ENCODE measurements at regions not wholly inside any gene's neighbourhood (a gene's known extent, or its start where the extent isn't known, plus 50 kb on each side); places are given as distances from the start of the nearest gene placed in this dataset.

DNA sequence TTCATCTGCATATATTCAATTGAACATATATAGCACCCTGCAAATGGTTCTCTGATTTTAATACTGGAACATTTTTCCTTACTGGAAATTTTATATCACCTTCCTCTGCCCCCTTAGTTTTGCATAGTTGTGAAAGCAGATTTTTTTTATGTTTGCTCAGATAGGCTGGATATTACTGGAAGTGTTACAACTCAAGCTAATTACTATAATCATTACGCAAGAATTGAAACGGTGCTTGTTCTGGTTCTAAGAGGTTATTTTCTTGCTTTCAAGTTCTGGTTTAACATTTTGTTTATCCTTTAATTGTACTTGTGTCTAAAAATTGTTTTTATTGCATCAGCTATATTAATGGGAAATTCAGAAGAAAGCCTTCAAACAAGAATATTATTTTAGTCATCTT, 95.6 kb upstream of the MYO16 start:
- no peak for TF ChIP-seq MYC (IDR thresholded peaks at IDR 0.05; ENCODE audit: low read depth, low read length)
- TF ChIP-seq, protein P1, sequence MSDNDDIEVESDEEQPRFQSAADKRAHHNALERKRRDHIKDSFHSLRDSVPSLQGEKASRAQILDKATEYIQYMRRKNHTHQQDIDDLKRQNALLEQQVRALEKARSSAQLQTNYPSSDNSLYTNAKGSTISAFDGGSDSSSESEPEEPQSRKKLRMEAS (IDR thresholded peaks at IDR 0.05; ENCODE audit: insufficient read depth, insufficient read length) = no peak
- no peak for TF ChIP-seq POLR2AphosphoS5 (IDR thresholded peaks at IDR 0.05; ENCODE audit: insufficient read depth, low read depth, low read length)
- TF ChIP-seq FOS (IDR thresholded peaks at IDR 0.05; ENCODE audit: borderline replicate concordance, insufficient read depth, low read length) = no peak
- TF ChIP-seq JUN (IDR thresholded peaks at IDR 0.05; ENCODE audit: borderline replicate concordance, insufficient read depth, insufficient read length, low read depth) = no peak
- no peak for TF ChIP-seq POLR2A (IDR thresholded peaks at IDR 0.05; ENCODE audit: low read depth, low read length)
- TF ChIP-seq, protein P2, sequence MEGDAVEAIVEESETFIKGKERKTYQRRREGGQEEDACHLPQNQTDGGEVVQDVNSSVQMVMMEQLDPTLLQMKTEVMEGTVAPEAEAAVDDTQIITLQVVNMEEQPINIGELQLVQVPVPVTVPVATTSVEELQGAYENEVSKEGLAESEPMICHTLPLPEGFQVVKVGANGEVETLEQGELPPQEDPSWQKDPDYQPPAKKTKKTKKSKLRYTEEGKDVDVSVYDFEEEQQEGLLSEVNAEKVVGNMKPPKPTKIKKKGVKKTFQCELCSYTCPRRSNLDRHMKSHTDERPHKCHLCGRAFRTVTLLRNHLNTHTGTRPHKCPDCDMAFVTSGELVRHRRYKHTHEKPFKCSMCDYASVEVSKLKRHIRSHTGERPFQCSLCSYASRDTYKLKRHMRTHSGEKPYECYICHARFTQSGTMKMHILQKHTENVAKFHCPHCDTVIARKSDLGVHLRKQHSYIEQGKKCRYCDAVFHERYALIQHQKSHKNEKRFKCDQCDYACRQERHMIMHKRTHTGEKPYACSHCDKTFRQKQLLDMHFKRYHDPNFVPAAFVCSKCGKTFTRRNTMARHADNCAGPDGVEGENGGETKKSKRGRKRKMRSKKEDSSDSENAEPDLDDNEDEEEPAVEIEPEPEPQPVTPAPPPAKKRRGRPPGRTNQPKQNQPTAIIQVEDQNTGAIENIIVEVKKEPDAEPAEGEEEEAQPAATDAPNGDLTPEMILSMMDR (IDR thresholded peaks at IDR 0.05; ENCODE audit: extremely low read depth in 1 of 2, insufficient read depth in 1 of 2, low read depth in 1 of 2, low read length in 2 of 2) = no peak
- TF ChIP-seq GATA2 (IDR thresholded peaks at IDR 0.05; ENCODE audit: insufficient read depth, insufficient read length, low read depth, low read length) = no peak
- no peak for TF ChIP-seq EZH2 (IDR thresholded peaks at IDR 0.05; ENCODE audit: borderline replicate concordance, low read depth, low read length, severe bottlenecking)
- dilution Hi-C loops (cut with MboI; ENCODE audit: extremely low pct_ligation_motif_present, low sequenced_read_pairs) (no loop called here), intact Hi-C loops (cut with micrococcal nuclease) (no loop called here)
- H3K27me3 ChIP-seq (ENCODE audit: control insufficient read depth in 2 of 2, insufficient read depth in 2 of 2, low read length in 2 of 2) = no peaks in the 10 kb centered on the region
- FAIRE-seq (no peak), DNase-seq (ENCODE audit: low read depth, low spot score) (no peak)
- no peak overlapping the region for H2AFZ ChIP-seq (ENCODE audit: low read depth, low read length)
- no peak overlapping the region for H3K4me3 ChIP-seq (replicated peaks in 1 of 3; ENCODE audit: insufficient read depth in 1 of 3, low read depth in 1 of 3, low read length in 3 of 3)
- H3K27ac ChIP-seq (ENCODE audit: insufficient read depth, low read depth, low read length) = no peak overlapping the region
- ChIA-PET CTCF (no interaction called here), POLR2A (no interaction called here)
- H3K36me3 ChIP-seq (ENCODE audit: control insufficient read depth in 2 of 2, extremely low read depth in 1 of 2, insufficient read depth in 2 of 2, low read length in 2 of 2) = no peaks in the 10 kb centered on the region
- no peak overlapping the region for H3K4me2 ChIP-seq (ENCODE audit: insufficient read depth, low read length)
- H3K9me1 ChIP-seq (replicated peaks; ENCODE audit: control insufficient read depth, extremely low read depth, insufficient read depth, low read length) = no peaks in the 10 kb centered on the region
- peaks cover 5% of the 10 kb centered on the region for H3K9me3 ChIP-seq (replicated peaks; ENCODE audit: control insufficient read depth, insufficient read depth, low read length)
- H3K4me1 ChIP-seq (ENCODE audit: control insufficient read depth, extremely low read depth, insufficient read depth, low read length) = no peaks in the 10 kb centered on the region
- H3K9ac ChIP-seq (replicated peaks; ENCODE audit: extremely low read depth, insufficient read depth, low read length) = no peak overlapping the region
- no peaks in the 10 kb centered on the region for H3K79me2 ChIP-seq (ENCODE audit: control insufficient read depth, insufficient read depth, low read length)
- BruUV-seq (replicated peaks) = no TSS peak
- H4K20me1 ChIP-seq (replicated peaks; ENCODE audit: control insufficient read depth, extremely low read depth, insufficient read depth, low read length) = no peaks in the 10 kb centered on the region
